Heart left ventricle (tissue), 16 donors: ENCODE measurements at regions not wholly inside any gene's neighbourhood (a gene's known extent, or its start where the extent isn't known, plus 50 kb on each side); places are given as distances from the start of the nearest gene placed in this dataset.
A peak's percentile ranks its signal among the peaks of the same experiment; 100 is the strongest.

Experiments
- ATAC-seq, 4 donors: fragments of 200-7000 bp; cut with Tn5 transposase; one replicate each; pipeline ENCODE4 v1.9.1; 2020 to 2022; ENCODE audit warnings: moderate library complexity in 4 of 4, mild to moderate bottlenecking in 3 of 4, moderate number of reproducible peaks in 1 of 4
- DNase-seq, 5 donors: peaks; one replicate each; pipeline ENCODE4 v3.0.0-alpha.2; 2020
- H3K27ac ChIP-seq, 12 donors: fragments of 200-600 bp; sonication (generic) in 4 of 12; one replicate each; pipeline versions ENCODE4 v1.5.0 to v1.8.0; 2016 to 2022; ENCODE audit warnings: mild to moderate bottlenecking in 2 of 12
- H3K27me3 ChIP-seq, 9 donors: fragments of 200-600 bp; sonication (generic) in 2 of 9; one replicate each; pipeline versions ENCODE4 v1.5.1 to v1.8.0; 2016 to 2022; ENCODE audit warnings: mild to moderate bottlenecking in 3 of 9
- H3K36me3 ChIP-seq, 9 donors: fragments of 200-600 bp; sonication (generic) in 2 of 9; one replicate each; pipeline versions ENCODE4 v1.5.0 to v1.8.0; 2018 to 2022; ENCODE audit warnings: mild to moderate bottlenecking in 2 of 9
- H3K4me1 ChIP-seq, 12 donors: fragments of 200-600 bp; sonication (generic) in 4 of 12; one replicate each; pipeline versions ENCODE4 v1.5.0 to v1.8.0; 2016 to 2022; ENCODE audit warnings: mild to moderate bottlenecking in 3 of 12
- H3K4me3 ChIP-seq, 12 donors: fragments of 200-600 bp; sonication (generic) in 4 of 12; one replicate each; pipeline versions ENCODE4 v1.5.0 to v1.8.0; 2017 to 2022; ENCODE audit warnings: mild to moderate bottlenecking in 9 of 12, moderate library complexity in 4 of 12
- H3K9me3 ChIP-seq, 12 donors: fragments of 200-600 bp; sonication (generic) in 4 of 12; one replicate each; pipeline versions ENCODE4 v1.5.0 to v1.8.0; 2016 to 2022; ENCODE audit warnings: mild to moderate bottlenecking in 1 of 12
- POLR2A ChIP-seq, 2 donors: fragments of 450-650 bp; IDR thresholded peaks; one replicate each; pipeline ENCODE4 v1.6.1; 2017; ENCODE audit warnings: antibody characterized with exemption in 2 of 2, mild to moderate bottlenecking in 2 of 2, moderate library complexity in 2 of 2
- WGBS, 4 donors: extraction: QIAGEN DNeasy Blood & Tissue Kit in 2 of 4; methylation state at CpG; one replicate each; pipeline versions ENCODE4 v1.1.5 to v1.1.7; 2013 to 2018; 5-methylcytosine and 5-hydroxymethylcytosine counted together
- intact Hi-C, 10 donors: fragments of 100-400 bp; cut with DNase I; formaldehyde crosslinking; loops; one replicate each; pipeline versions ENCODE4 v1.11.1 to v1.14.2; 2022
- TF ChIP-seq, protein P1 (sequence below), 12 donors: fragments of 200-600 bp; sonication (generic) in 4 of 12; IDR thresholded peaks; one replicate each; pipeline versions ENCODE4 v1.5.0 to v1.8.0; 2018 to 2022; ENCODE audit warnings: antibody characterized with exemption in 12 of 12, mild to moderate bottlenecking in 5 of 12
- donor health status: ischemic (EF 13 %, LVEDD 7.1; RV severe dilation, severe dysfunction).
- donor health status: healthy with polysubstance abuse.
- donor health status: DM: no; HTN: yes; CAD: no.
- donor health status: DM: no; HTN: no; CAD: no.
- donor health status: ischemic (EF 25% LVEDD 6.9; RV normal size, moderate dysfunction).
- donor health status: ischemic (EF 25% LVEDD 5.7; RV mildly dilated, moderate dysfunction).
- donor health status: healthy.
- donor health status: DM: yes; HTN: yes; CAD: no.
- donor health status: ischemic (EF 35%, LVEDD 5.7; RV mildly dilated, moderate dysfunction).
- donor health status: nonischemic (EF 11% LVEDD 7.7; RV severe dilation, severe dysfunction).
- donor health status: DM: yes; HTN: yes; CAD: no.
- donor health status: PGD.
- donor health status: ischemic (EF 29% LVEDD 5.4; RV normal size, mild dysfunction).
- donor health status: nonischemic (EF 23%, LVEDD 6.1; RV moderate dilation, normal function).

DNA sequence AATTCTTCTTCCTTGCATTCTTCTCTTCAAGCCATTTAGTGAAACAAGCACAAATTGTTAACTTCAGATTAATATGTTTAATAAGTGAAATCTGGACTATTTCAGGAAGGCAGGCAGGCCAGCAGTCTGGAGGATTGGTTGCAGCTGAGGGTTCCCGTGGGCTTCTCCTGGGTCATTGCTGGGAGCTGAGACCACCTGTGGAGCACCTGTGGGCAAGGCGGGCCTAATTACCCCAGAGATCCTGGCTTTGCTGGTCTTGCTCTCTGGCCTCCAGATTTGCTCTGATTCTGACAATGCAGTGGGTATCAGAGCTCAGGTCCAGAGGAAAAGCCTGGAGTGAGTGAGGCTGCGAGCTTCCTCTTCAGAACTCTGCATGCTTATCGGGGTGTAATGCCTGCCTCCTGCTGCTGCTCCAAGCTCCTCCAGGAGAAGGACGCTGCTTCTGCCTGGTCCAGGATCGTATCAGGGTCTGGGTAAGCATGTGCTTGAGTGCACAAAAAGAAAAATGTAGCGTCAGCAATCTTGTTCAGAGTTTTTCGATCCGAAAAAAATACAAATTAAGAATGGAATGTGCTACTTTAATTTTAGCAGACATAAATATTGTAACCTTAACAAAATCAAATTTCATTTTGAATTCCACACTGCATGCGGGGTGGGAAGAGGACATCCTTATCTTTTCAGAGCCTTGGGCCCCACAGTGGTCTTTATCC, 93.8 kb downstream of the TMEM30B start:
- DNase-seq, result no peak
- no peak for ATAC-seq
- Histone ChIP-seq H3K4me3 (peak overlapping the region in 1 of 12 donors; percentile 49), H3K9me3 (no peaks in the 10 kb centered on the region), H3K4me1 (peaks cover 0 to 22% (median 3%) of the 10 kb centered on the region in 12 donors), H3K27ac (no peak overlapping the region), H3K27me3 (peaks cover 0 to 40% (median 8%) of the 10 kb centered on the region in 9 donors), H3K36me3 (no peaks in the 10 kb centered on the region)
- TF ChIP-seq, protein P1, sequence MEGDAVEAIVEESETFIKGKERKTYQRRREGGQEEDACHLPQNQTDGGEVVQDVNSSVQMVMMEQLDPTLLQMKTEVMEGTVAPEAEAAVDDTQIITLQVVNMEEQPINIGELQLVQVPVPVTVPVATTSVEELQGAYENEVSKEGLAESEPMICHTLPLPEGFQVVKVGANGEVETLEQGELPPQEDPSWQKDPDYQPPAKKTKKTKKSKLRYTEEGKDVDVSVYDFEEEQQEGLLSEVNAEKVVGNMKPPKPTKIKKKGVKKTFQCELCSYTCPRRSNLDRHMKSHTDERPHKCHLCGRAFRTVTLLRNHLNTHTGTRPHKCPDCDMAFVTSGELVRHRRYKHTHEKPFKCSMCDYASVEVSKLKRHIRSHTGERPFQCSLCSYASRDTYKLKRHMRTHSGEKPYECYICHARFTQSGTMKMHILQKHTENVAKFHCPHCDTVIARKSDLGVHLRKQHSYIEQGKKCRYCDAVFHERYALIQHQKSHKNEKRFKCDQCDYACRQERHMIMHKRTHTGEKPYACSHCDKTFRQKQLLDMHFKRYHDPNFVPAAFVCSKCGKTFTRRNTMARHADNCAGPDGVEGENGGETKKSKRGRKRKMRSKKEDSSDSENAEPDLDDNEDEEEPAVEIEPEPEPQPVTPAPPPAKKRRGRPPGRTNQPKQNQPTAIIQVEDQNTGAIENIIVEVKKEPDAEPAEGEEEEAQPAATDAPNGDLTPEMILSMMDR (IDR thresholded peaks at IDR 0.05), result no peak
- no peak for TF ChIP-seq POLR2A (IDR thresholded peaks at IDR 0.05)
- WGBS, 4 donors, result 58 to 67% (median 63%) methylated on average over 10 of the region's 10 CpGs
- intact Hi-C loops, result loop anchor here in 1 of 10 donors (5.0 kb wide), 1 partner anchor 560 kb away; no protein-coding TSS in a partner anchor

DNA sequence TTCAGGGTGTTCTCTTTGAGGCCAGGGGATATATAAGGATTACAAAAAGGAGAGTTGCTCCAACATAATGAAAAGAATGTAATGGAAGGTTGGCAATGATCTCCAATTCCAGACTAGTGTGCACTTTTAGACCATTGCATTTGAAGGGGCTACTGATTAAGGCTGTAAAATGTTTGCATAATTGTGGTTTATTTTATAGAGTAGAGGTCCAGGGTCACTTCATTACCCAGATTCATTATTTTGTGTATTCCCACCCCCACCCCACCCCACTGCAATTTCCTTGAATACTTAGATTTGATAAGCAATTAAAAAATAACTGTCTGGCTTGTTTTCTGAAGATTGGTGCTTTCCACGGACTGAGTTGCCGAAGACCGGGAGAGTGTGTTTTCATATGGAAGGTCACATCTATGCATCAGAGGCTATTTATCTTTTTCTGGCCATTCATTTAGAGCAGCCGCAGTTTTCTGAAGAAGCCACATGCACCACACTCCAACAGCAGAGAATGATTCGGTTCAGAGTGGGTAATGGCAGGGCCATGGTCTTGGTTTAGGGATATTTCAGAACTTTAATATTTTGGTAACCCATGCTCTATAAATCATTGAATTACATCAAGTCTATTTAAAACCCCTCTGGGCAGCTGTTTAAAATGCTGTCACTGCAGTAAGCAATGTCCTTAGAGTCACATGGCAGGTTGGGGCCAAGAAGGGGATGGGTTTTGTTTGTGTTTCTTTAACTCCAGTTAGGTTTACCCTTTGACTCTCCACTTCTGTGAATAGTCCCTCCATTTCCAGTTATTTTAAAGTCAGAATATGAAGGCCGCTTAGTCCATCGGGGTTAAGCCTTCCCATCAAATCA, 94.6 kb downstream of the TMEM30B start:
- Histone ChIP-seq H3K4me1 (peaks cover 0 to 22% (median 3%) of the 10 kb centered on the region in 12 donors), H3K4me3 (no peak overlapping the region), H3K27ac (no peak overlapping the region), H3K9me3 (no peaks in the 10 kb centered on the region), H3K27me3 (peaks cover 0 to 39% (median 8%) of the 10 kb centered on the region in 9 donors), H3K36me3 (no peaks in the 10 kb centered on the region)
- intact Hi-C loops, result loop anchor here in 1 of 10 donors (5.0 kb wide), 1 partner anchor 559 kb away; no protein-coding TSS in a partner anchor
- no peak for DNase-seq
- ATAC-seq, result no peak
- 75 to 89% (median 82%) methylated on average over 7 of the region's 7 CpGs for WGBS, 4 donors
- TF ChIP-seq POLR2A (IDR thresholded peaks at IDR 0.05), result no peak
- TF ChIP-seq, protein P1 (IDR thresholded peaks at IDR 0.05), result no peak

DNA sequence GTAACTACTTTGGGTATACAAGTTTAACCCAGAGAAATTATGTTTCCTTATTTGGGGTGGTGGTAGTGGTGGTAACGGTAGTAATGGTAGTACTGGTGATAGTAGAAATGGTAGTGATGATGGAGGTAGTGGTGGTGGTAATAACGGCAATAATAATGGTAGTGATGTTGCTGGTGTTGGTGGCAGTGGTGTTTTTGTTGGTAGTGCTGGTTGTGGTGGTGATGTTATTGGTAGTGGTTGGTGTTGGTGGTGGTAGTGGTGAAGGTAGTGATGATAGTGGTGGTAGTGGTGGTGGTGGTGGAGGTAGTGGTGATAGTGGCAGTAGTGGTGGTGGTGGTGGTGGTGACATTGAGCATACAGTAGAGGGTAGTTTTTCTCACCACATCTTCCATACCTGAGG, 95.6 kb downstream of the TMEM30B start:
- Histone ChIP-seq H3K4me3 (no peak overlapping the region), H3K9me3 (no peaks in the 10 kb centered on the region), H3K27ac (no peak overlapping the region), H3K27me3 (peaks cover 0 to 32% (median 8%) of the 10 kb centered on the region in 9 donors), H3K4me1 (peaks cover 0 to 22% (median 3%) of the 10 kb centered on the region in 12 donors), H3K36me3 (no peaks in the 10 kb centered on the region)
- no peak for TF ChIP-seq POLR2A (IDR thresholded peaks at IDR 0.05)
- TF ChIP-seq, protein P1 (IDR thresholded peaks at IDR 0.05), result no peak
- no peak for DNase-seq
- ATAC-seq, result no peak
- WGBS, 4 donors, result 47 to 71% (median 60%) methylated on average over 2 of the region's 2 CpGs
- intact Hi-C loops, result loop anchor here in 1 of 10 donors (5.0 kb wide), 1 partner anchor 558 kb away; no protein-coding TSS in a partner anchor

DNA sequence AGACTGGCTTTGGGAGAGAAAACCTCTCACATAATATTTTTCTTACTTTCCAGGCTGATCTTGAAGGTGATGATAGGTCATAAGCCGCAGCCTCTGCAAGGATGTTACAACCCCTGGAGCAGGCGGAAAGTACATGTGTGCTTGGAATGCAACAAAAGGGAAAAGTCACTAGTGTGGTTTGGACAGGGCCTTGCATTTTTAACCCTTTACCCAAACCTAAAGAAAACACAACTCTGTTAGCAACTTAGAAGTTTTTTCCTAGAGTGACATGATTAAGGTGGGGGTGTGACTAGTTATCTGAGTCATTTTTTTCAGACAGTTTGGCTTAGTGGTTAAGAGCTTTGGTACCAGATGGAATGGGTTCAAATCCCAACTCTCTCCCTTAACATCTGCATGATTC, 97.0 kb downstream of the TMEM30B start:
- Histone ChIP-seq H3K27me3 (peaks cover 0 to 26% (median 8%) of the 10 kb centered on the region in 9 donors), H3K4me1 (peaks cover 0 to 20% (median 3%) of the 10 kb centered on the region in 12 donors), H3K36me3 (no peaks in the 10 kb centered on the region), H3K27ac (no peak overlapping the region), H3K4me3 (no peak overlapping the region), H3K9me3 (no peaks in the 10 kb centered on the region)
- intact Hi-C loops, result no loop called here
- TF ChIP-seq, protein P1 (IDR thresholded peaks at IDR 0.05), result no peak
- TF ChIP-seq POLR2A (IDR thresholded peaks at IDR 0.05), result no peak
- DNase-seq, result no peak
- 65 to 72% (median 67%) methylated on average over 2 of the region's 2 CpGs for WGBS, 4 donors
- no peak for ATAC-seq
